ENCODE measurements at regions not wholly inside any gene's neighbourhood (a gene's known extent, or its start where the extent isn't known, plus 50 kb on each side); places are given as distances from the start of the nearest gene placed in this dataset.

DNA sequence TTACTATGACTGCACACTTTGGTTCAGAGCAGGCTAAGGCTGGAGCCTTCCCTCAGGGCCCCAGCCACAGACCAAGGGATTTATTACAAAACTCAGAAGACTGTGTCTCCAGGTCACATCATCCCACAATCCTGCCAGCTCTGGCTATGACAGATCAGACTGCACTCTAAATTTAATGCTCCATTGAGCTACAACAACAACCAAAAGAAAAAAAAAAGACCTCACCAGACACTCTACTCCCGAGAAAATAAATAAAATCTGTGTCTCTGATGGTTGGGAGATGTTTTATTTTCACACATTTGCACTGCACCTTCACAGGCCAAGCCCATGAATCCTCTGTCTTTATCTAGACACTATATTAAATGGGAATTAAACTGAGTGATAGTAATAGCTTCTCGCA is 50.8 kb upstream of the CTNNB1 start:
- DNase-seq (ENCODE audit: low read depth): no peak

DNA sequence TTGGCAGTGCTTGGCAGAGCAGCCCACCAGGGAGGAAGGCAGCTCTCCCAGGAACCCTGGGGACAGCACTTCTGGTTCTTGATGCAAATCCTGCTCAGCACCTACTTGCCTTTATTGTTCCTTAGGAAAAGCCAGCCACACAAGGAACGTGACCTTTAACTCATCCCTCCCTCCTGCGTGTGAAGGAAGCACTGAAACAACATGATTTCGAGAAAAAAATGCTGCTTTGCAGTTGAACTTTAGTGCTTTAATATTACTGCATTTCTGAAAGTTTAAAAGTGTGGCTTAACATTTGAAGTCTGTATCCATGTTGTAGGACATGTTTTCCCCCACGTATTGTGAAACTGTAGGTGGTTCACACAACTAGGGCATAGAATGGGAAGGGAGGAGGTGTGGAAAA is 50.4 kb upstream of the CTNNB1 start:
- no peak for DNase-seq (ENCODE audit: low read depth)
